ENCODE measurements at regions not wholly inside any gene's neighbourhood (a gene's known extent, or its start where the extent isn't known, plus 50 kb on each side); places are given as distances from the start of the nearest gene placed in this dataset.

- no peak for TF ChIP-seq YY1 (IDR thresholded peaks at IDR 0.05; ENCODE audit: insufficient read depth, insufficient read length)
- TF ChIP-seq SUZ12 (IDR thresholded peaks at IDR 0.05; ENCODE audit: extremely low read depth, insufficient read depth, insufficient read length) = no peak
- TF ChIP-seq ZNF274 (IDR thresholded peaks at IDR 0.05; ENCODE audit: low read depth, low read length) = no peak
Observed at GRCh38 chr6:90940812-90941481, 354.1 kb upstream of the MAP3K7 start.
